OCI-LY3 (cell line): ENCODE measurements at regions not wholly inside any gene's neighbourhood (a gene's known extent, or its start where the extent isn't known, plus 50 kb on each side); places are given as distances from the start of the nearest gene placed in this dataset.

Experiments used
- CTCF ChIP-seq: fragments of 200-600, 300-600 bp; sonication (generic); IDR thresholded peaks from 2 replicates; pipeline ENCODE4 v1.5.1; 2014; ENCODE audit warnings: antibody characterized with exemption, low read length, low read depth
- EZH2phosphoT487 ChIP-seq: fragments of 200-600 bp; shearing (Covaris generic); IDR thresholded peaks from 2 replicates; pipeline ENCODE4 v1.6.1; 2018; ENCODE audit warnings: antibody characterized with exemption, mixed run types, low read depth

DNA sequence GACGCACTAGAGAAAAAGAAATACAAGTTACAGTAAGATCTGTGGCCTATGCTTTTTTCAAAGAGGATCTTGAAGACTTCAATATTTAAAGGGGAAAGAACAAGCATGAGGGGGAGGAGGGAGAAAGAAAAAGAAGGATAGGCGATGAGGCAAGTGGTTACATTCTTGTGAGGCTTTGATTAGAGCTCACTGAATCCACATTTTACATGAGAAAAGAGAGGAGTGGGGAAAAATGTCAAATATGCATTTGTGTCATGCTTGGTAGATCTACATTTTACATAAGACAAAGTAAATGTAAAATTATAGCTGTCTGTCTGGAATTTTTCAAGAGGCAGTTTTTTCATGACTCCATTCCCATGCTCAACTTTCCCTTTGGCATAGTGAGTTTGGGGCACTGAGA lies 965.9 kb downstream of the FSTL5 start:
- TF ChIP-seq CTCF (no peak), EZH2phosphoT487 (no peak)
